RWPE1 (cell line): ENCODE measurements at regions not wholly inside any gene's neighbourhood (a gene's known extent, or its start where the extent isn't known, plus 50 kb on each side); places are given as distances from the start of the nearest gene placed in this dataset.

Experiments
- CTCF ChIA-PET: fragments of 350-600 bp; sonication (Branson Sonifier 250); formaldehyde crosslinking; extraction: SDS; loops from one replicate; lab custom pipeline; 2021; lab: Yijun Ruan, JAX
- POLR2A ChIA-PET: fragments of 400-600 bp; formaldehyde crosslinking; extraction: SDS; loops from one replicate; lab custom pipeline; 2020; ENCODE audit warnings: antibody characterized with exemption; ENCODE audit not compliant: low non-redundant PET; lab: Yijun Ruan, JAX
- DNase-seq: peaks from one replicate; pipeline ENCODE4 v3.0.0; 2012; ENCODE audit warnings: low spot score
- H3K27ac ChIP-seq: fragments of 450-650 bp; 2 replicates; pipeline ENCODE4 v1.5.1; 2017
- CTCF ChIP-seq: fragments of 450-650 bp; conservative IDR thresholded peaks from 2 replicates; pipeline ENCODE4 v1.5.1; 2017; ENCODE audit warnings: low read depth, mild to moderate bottlenecking

- DNase-seq: no peak
- no peak for TF ChIP-seq CTCF
- ChIA-PET POLR2A (no interaction called here), CTCF (interaction anchor here (1.1 kb wide), 1 partner anchor 99 kb away, joined by 3 read pairs; no protein-coding TSS in a partner anchor)
- no peak overlapping the region for H3K27ac ChIP-seq
Observed at GRCh38 chr13:50340146-50340545, 324.9 kb downstream of the KCNRG start.

- DNase-seq: no peak
- no peak overlapping the region for H3K27ac ChIP-seq
- TF ChIP-seq CTCF: no peak
- ChIA-PET CTCF (no interaction called here), POLR2A (no interaction called here)
Observed at GRCh38 chr13:50340551-50341287, 325.5 kb downstream of the KCNRG start.

- DNase-seq: no peak
- ChIA-PET CTCF (no interaction called here), POLR2A (no interaction called here)
- no peak overlapping the region for H3K27ac ChIP-seq
- TF ChIP-seq CTCF: no peak
Observed at GRCh38 chr13:50341526-50341925, 326.3 kb downstream of the KCNRG start.

- POLR2A ChIA-PET: no interaction called here
- H3K27ac ChIP-seq: no peak overlapping the region
- TF ChIP-seq CTCF: no peak
- CTCF ChIA-PET: interaction anchor here (0.7 kb wide), 1 partner anchor 227 kb away, joined by 3 read pairs; no protein-coding TSS in a partner anchor
- no peak for DNase-seq
Observed at GRCh38 chr13:50344717-50345116, 329.5 kb downstream of the KCNRG start.

DNA sequence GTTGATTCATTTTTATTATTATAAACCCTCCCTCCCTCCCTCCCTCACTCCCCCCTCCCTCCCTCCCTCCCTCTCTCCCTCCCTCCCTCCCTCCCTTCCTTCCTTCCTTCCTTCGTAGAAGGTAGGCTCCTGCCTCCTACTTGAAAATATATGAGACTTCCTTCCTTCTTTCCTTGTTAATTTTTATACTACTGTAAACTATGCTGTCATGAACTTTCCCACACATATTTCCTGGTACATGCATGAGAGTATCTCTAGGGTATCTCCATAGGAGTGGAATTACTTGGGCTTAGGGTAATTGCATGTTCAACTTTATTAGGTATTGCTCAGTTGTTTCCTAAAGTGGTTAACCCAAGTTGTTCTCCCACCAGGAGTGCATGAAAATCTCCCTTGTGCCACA is 330.6 kb downstream of the KCNRG start:
- TF ChIP-seq CTCF: no peak
- ChIA-PET CTCF (no interaction called here), POLR2A (no interaction called here)
- DNase-seq: no peak
- H3K27ac ChIP-seq: no peak overlapping the region

DNA sequence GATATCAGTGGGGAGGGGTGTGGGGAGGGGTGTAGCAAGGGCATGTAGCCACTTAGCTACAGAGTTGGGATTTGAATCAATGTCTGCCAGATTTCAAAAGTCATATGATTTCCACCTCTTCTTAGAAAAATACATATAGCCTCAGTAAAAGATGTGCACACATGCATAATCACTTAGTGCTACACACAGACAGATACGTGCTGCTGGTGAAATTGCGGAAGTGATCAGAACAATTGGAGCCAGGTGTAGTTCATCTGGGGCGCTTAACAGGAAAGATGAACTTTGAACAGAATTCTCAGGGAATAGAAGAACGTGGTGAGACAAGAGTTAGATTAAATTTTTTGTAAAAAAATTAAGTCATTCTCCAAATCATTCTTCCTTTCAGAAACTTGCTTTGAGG is 333.1 kb downstream of the KCNRG start:
- ChIA-PET CTCF (no interaction called here), POLR2A (no interaction called here)
- H3K27ac ChIP-seq: no peak overlapping the region
- TF ChIP-seq CTCF: no peak
- no peak for DNase-seq
